ENCODE measurements at regions not wholly inside any gene's neighbourhood (a gene's known extent, or its start where the extent isn't known, plus 50 kb on each side); places are given as distances from the start of the nearest gene placed in this dataset.
"Not testable (repeated sequence)": the region's sequence is repeated elsewhere in the genome, so short reads cannot be mapped to it uniquely, and the experiment has no call there.

GRCh38 chr7:142645777-142646176 is 103.5 kb upstream of the PRSS1 start:
- Histone ChIP-seq H3K4me1 (replicated peaks in 1 of 2) (no peaks in the 10 kb centered on the region), H3K4me3 (no peak overlapping the region), H3K36me3 (replicated peaks in 1 of 2) (no peaks in the 10 kb centered on the region), H3K27ac (peak overlapping the region in 1 of 5 donors; percentile 52), H3K27me3 (peaks cover 6% of the 10 kb centered on the region), H3K9me3 (replicated peaks in 1 of 3) (no peaks in the 10 kb centered on the region)
- WGBS, 4 donors, result 36 to 53% (median 42%) methylated on average over 5 of the region's 5 CpGs
- DNase-seq, result peak in 1 of 7 donors; percentile 79
- intact Hi-C loops (cut with DNase I), result no loop called here
- TF ChIP-seq POLR2A (IDR thresholded peaks at IDR 0.05), result no peak
- TF ChIP-seq, protein P1, sequence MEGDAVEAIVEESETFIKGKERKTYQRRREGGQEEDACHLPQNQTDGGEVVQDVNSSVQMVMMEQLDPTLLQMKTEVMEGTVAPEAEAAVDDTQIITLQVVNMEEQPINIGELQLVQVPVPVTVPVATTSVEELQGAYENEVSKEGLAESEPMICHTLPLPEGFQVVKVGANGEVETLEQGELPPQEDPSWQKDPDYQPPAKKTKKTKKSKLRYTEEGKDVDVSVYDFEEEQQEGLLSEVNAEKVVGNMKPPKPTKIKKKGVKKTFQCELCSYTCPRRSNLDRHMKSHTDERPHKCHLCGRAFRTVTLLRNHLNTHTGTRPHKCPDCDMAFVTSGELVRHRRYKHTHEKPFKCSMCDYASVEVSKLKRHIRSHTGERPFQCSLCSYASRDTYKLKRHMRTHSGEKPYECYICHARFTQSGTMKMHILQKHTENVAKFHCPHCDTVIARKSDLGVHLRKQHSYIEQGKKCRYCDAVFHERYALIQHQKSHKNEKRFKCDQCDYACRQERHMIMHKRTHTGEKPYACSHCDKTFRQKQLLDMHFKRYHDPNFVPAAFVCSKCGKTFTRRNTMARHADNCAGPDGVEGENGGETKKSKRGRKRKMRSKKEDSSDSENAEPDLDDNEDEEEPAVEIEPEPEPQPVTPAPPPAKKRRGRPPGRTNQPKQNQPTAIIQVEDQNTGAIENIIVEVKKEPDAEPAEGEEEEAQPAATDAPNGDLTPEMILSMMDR (IDR thresholded peaks at IDR 0.05), result no peak

- TF ChIP-seq, protein P1 (IDR thresholded peaks at IDR 0.05), result no peak
- no peak for TF ChIP-seq POLR2A (IDR thresholded peaks at IDR 0.05)
- intact Hi-C loops (cut with DNase I), result no loop called here
- no peaks in the 10 kb centered on the region for H3K9me3 ChIP-seq (replicated peaks in 1 of 3)
- no peaks in the 10 kb centered on the region for H3K4me1 ChIP-seq (replicated peaks in 1 of 2)
- no peak for DNase-seq
- H3K36me3 ChIP-seq (replicated peaks in 1 of 2), result no peaks in the 10 kb centered on the region
- H3K27ac ChIP-seq, result no peak overlapping the region
- H3K27me3 ChIP-seq, result peaks cover 6% of the 10 kb centered on the region
- no peak overlapping the region for H3K4me3 ChIP-seq
These were observed 107.0 kb upstream of the PRSS1 start for GRCh38 chr7:142642316-142642715.

DNA sequence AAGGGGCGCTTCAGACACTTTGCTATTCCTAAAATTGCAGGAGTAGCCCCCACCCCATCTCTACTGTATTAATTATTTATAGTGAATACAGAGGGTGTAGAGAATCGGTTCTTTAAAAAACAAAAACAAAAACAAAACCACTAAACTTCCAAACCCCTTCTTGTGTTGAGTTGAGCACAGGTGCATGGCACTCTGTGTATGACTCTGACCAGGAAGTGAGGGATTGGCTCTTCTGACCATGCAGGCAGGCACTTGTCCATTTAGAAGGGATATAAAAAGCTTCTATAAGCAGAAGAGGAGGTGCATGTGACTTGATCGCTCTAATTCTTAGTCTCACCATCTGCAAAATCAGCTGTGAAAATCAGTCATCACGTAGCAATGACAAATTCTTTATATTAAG is 108.0 kb upstream of the PRSS1 start:
- H3K4me3 ChIP-seq; H3K27ac ChIP-seq; intact Hi-C loops (cut with DNase I); DNase-seq; H3K4me1 ChIP-seq (replicated peaks in 1 of 2); H3K27me3 ChIP-seq; H3K36me3 ChIP-seq (replicated peaks in 1 of 2); H3K9me3 ChIP-seq (replicated peaks in 1 of 3): not testable (repeated sequence)
- 73 to 82% (median 77%) methylated on average over 4 of the region's 4 CpGs for WGBS, 4 donors

- no peak overlapping the region for H3K4me3 ChIP-seq
- TF ChIP-seq, protein P1 (IDR thresholded peaks at IDR 0.05), result no peak
- TF ChIP-seq POLR2A (IDR thresholded peaks at IDR 0.05), result no peak
- no peaks in the 10 kb centered on the region for H3K27me3 ChIP-seq
- no peaks in the 10 kb centered on the region for H3K9me3 ChIP-seq (replicated peaks in 1 of 3)
- no peak for DNase-seq
- no peaks in the 10 kb centered on the region for H3K4me1 ChIP-seq (replicated peaks in 1 of 2)
- 70 to 73% (median 72%) methylated on average over 4 of the region's 4 CpGs for WGBS, 4 donors
- no peak overlapping the region for H3K27ac ChIP-seq
- H3K36me3 ChIP-seq (replicated peaks in 1 of 2), result no peaks in the 10 kb centered on the region
- intact Hi-C loops (cut with DNase I), result loop anchor here in 1 of 2 donors (10.0 kb wide), 1 partner anchor 146 kb away; no protein-coding TSS in a partner anchor
These were observed 110.7 kb upstream of the PRSS1 start for GRCh38 chr7:142638581-142638980.

DNA sequence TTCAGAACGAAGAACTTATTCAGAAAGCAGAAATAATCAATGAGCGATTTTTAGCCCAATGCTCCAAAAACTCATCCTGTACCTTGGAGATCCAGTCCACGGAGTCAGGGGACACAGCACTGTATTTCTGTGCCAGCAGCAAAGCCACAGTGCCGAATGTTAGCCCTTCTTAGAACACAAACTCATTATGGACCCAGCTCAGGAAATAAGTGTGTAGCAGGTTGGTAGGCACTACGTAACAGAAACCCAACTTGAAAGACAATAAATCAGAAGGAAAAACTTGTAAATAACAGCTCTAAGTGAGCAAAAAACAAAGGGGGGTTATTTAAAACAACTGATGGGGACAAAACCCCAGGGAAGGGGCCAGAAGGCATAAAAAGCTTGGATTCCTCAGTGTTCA is 112.0 kb upstream of the PRSS1 start:
- Histone ChIP-seq H3K27ac (no peak overlapping the region), H3K4me1 (replicated peaks in 1 of 2) (no peaks in the 10 kb centered on the region), H3K27me3 (no peaks in the 10 kb centered on the region), H3K4me3 (no peak overlapping the region), H3K9me3 (replicated peaks in 1 of 3) (no peaks in the 10 kb centered on the region), H3K36me3 (replicated peaks in 1 of 2) (no peaks in the 10 kb centered on the region)
- 36 to 54% (median 46%) methylated on average over 5 of the region's 5 CpGs for WGBS, 4 donors
- DNase-seq, result no peak
- intact Hi-C loops (cut with DNase I), result loop anchor here in 1 of 2 donors (10.0 kb wide), 1 partner anchor 148 kb away; no protein-coding TSS in a partner anchor
- TF ChIP-seq, protein P1 (IDR thresholded peaks at IDR 0.05), result no peak
- no peak for TF ChIP-seq POLR2A (IDR thresholded peaks at IDR 0.05)
